HG03342 (cell line): ENCODE measurements at regions not wholly inside any gene's neighbourhood (a gene's known extent, or its start where the extent isn't known, plus 50 kb on each side); places are given as distances from the start of the nearest gene placed in this dataset.

Experiments
- ATAC-seq: cut with Tn5 transposase; IDR thresholded peaks from one replicate; pipeline ENCODE4 v1.9.1; 2021; ENCODE audit warnings: mild to moderate bottlenecking, moderate library complexity; ENCODE audit not compliant: unreplicated experiment

DNA sequence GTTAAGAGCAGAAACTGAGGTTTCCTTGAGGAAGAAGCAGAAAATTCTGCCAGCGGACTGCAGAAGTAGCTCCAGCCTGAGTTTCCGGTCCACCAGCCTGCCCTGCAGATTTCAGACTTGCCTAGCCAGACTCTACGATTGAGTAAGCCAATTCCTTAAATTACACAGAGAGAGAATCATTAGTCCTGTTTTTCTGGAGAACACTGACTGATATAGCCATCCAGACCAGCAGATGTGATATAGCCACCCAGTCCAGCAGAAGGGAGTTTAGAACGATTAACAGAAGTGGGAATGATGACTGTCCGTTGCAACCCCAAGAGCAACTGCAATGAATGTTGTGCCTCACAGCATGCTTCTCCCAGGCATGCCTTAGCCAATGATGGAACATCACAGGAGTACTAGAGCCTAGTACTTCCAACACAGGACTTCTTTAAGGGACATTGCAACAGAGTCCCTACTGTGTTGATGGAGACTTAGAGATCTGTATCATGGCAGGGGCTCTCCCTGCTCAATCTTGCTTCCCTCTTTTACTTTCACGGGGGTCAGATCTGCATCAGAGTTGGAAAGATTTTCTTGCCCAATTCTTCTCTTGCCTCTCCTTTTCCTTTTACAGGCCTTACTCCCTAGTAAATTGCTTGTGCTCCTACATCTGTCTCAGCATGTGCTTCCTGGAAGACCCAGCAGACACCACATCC, 264.6 kb upstream of the CLNK start:
- no peak for ATAC-seq

DNA sequence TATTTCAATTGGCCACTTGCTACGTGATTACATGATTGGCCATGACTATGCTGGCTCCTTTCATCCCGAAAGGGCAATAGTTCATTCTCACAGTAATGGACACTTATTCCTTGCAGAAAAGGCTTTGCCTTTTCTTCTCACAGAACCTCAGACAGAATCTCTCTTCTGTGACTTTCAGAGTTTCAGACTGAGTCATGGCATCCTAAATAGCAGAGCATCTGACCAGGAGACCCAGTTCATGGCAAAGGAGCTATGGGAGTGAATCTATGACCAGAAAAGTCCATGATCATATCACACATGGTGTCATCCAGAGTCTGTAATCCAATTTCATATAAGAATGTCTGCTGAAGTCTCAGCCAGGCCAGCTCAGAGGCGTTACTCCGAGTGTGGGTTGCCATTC, 263.3 kb upstream of the CLNK start:
- no peak for ATAC-seq

DNA sequence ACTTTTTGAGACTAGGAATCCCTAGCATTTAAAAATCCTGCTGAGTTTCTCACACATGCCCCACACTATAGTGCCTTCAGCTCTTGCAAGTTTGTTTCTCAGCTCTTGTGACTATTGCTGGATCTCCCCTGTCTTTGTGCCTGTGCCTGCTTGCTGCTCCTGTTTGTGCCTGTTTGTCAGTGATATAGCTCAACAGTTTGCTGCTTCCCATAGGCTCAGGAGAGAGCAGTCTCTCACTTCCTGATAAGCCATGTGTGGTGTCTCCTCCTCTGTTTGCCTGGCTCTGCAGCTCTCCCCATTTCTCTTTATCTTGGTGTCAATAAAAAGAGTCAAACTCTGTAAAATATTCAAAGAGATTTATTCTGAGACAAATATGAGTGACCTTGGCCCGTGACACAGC, 259.8 kb upstream of the CLNK start:
- no peak for ATAC-seq

DNA sequence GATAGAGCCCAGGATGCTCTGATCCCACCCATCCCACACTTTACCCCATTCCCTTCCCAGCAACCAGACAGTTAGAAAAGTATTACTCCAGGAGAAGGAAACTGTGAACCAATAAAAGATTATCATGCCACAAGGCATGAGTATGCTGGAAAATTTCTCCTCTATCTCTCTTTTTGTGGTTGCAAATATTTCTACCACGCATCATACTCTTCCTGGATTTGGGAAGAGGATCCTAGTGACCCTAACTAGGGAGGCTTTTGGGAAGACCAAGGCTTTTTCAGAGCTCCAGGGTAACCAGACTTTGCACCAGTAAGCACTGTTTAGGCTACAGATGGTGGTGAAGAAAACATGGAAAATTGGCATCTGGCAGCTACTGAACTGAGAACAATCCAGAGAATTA, 257.6 kb upstream of the CLNK start:
- ATAC-seq = no peak

DNA sequence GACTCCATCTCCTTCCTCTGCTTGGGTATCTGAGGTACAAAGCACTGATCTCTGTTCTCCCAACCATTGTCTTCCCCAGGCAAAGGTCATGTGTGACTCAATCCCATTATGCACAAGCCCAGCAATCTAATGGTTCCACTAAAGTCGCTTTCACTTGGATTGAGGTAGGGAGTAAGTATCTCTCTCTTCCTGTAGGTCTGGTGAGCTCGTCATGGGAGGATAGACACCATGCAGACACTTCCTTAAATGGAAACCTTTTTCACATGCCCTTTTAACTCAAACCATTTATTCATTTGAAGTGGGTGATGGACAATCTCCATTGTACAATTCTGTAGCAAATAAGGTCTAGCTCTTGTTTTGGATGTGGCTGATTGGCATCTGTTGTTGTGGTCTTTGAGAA, 245.2 kb upstream of the CLNK start:
- ATAC-seq = no peak

DNA sequence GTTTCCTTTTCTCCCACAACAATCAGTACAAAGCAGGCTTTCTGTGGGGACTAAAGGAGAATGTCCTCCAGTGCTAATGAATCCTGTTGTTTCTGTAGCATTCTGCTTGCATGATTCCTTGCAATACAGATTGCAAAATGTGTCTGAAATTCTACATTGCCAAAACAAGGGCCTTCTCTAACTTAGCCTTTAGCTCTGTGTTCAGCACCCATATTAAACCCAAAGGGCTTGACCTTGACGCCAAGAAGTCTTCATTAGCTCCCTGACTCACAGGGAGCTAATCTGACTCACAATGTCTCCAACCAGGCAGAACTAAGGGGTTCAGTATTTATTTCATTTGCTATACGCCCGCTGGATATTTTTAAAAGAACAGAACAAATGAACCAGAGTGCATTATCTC, 241.4 kb upstream of the CLNK start:
- no peak for ATAC-seq

DNA sequence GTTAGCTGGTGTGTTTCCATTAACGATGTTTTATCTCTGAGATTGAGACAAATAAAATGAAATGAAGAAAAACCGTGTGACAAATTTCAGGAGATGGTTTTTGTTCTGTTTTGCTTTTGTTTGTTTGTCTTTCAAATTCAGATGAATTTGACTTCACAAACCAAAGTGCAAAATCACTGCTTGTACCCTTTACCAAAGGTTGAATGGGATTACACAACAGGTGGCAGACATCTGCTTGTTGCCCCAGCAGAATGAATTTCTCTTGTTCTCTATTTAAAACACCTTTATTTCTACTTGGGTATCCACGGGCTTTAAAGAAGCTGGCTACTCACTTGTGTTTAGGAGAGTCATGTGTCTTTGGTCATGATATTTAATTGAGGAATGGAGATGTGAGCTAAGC, 239.7 kb upstream of the CLNK start:
- no peak for ATAC-seq

DNA sequence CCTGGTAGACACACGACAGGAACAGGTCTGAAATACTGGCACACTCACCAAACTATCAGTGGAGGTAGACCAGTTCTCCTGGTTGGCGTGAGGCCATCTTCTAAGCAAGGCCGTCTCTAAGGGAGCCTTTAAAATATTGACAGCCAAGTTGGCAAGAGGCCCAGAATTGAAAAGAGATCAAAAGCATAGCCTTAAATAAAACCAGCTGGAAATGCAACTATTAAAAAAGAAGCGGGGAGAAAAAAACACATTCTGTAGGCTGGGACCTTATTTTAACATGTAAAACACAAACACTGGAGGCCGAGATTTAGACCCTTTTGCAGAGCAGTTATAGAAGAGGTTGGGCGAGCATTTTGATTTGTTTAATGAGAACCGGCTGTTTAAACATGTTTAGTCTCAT, 233.0 kb upstream of the CLNK start:
- ATAC-seq = no peak

DNA sequence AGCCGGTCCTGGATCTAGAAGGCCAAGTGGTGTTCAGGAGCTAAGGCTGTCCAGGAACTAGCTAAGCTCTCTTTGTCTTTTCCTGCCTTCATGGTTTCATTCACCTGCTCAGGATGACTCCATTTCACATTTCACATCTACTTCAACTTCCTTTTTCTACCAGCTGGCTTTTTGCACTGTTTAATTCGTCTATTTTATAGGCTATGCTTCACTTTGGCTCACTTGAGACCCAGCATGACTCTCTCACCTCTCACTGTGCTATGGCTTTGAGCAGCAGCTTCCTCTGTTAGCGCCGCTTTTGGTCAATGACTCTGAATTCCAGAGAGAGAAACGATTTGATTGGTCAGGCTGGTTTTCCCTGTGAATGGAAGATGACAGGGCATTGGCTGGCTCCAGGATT, 213.5 kb upstream of the CLNK start:
- no peak for ATAC-seq

DNA sequence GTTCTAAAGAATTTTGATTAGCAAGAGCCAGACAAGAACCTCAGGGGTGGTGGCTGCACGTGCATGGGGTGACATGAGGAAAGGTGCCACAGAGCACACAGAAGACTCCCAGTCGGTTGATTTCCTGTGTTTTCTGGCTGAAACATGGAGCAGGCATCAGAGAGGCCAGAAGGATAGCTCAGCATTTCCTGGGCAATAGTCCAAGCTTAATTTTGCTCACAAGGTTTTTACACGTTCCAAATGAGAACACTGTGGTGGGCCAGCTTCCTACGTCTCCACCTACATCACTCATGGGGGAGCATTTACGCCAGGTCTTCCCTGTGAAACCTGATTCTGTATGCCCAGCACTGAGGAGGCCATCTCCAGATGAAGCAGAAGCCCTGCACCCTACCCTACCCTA, 212.5 kb upstream of the CLNK start:
- no peak for ATAC-seq

DNA sequence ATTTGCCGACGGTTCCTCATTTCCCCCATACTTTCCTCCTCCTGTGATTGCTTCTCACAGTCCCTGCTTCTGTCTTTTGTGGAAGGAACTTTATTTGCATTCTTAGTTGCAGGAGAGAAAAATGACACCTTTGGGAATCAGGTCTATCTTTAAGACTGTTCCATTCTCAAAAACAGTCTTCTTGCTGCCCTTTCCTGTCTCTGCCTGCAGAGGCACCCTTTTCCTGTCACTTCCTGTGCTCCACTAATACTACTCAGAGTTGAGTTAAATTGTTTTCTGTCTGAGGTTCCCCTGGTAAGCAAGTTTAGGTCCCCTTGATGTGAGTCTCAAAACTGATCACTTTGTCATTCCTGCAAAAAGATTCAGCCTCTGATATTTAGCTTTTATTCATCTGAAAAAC, 208.8 kb upstream of the CLNK start:
- ATAC-seq = no peak

DNA sequence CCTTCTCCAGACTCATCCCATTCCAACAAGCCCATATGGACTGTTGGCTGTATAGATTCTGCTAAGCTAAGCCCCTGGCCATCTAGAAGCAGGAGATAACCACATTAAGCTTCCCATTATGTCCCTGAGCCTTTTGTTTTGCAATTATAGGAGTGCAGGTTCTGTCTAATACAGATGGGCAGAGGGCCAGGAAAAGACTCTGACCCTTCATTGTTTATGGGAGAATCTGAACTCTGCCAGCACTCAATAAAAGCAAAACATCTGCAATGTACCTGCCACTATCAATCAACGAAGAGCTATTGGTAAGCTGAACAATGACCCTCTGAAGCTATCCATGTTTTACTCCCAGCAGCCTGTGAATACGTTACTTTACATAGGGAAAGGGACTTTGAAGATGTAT, 207.3 kb upstream of the CLNK start:
- no peak for ATAC-seq

DNA sequence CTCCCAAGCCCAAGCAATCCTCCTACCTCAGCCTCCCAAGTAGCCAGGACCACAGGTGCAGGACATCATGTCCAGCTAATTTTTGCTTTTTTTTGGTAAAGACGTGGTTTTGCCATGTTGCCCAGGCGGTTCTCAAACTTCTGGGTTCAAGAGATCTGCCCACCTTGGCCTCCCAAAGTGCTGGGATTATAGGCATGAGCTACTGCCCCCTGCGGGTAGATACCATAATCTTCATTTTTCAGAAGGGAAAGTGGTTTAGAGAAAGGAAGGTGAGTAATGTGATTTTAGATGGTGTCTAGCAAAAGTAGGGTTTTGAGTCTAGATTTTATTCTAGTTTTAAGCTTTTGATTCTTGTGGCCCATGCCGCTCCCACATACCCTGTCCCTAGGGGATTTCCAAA, 205.3 kb upstream of the CLNK start:
- no peak for ATAC-seq

DNA sequence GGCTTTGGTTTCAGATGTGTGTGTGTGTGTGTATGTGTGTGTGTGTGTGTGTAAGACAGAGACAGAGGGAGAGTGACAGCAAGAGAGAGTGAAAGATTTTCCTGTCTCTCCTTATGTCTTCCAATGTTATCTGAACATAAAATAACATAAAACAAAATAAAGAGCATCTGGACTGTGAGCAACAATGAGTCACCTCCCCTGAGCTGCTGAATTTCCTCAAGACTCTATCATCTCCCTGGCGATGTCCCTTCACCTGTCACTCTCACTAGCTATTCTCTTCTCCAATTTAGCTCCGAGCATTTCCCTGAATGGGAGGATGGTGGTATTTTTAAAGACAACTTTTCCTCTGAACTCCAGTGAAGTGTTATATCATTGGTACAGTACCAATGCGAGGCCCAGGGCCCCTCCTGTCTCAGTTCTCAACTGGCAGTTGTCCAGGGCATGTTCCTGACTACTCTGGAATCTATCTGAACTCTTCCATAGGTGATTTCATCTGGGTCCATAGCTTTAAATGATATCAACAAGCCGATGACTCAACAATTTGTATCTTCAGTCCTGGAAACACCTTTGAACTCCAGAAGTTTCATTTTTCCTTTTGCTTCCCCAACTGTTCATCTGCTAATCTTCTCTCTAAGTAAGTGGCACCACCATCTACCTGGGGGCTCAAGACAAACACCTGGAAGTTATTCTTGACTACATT, 195.0 kb upstream of the CLNK start:
- no peak for ATAC-seq

DNA sequence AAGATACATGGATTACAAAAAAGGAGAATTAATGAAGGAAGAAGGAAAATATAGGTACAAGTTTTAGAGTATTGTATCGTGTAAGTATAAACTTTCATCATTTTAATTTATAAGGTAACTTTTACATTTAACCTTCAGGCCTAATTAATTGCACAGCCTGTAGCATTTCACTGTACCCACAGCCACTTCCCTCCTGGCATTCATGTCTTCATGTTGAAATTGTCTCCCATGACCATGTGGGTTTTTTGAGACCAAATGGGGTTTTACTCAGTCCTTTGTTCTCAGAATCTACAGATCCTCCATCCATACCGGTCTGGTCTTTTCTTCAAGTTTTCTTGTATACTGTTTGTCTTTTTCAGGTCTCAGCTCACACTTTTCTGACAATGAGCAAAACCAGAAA, 194.3 kb upstream of the CLNK start:
- no peak for ATAC-seq

DNA sequence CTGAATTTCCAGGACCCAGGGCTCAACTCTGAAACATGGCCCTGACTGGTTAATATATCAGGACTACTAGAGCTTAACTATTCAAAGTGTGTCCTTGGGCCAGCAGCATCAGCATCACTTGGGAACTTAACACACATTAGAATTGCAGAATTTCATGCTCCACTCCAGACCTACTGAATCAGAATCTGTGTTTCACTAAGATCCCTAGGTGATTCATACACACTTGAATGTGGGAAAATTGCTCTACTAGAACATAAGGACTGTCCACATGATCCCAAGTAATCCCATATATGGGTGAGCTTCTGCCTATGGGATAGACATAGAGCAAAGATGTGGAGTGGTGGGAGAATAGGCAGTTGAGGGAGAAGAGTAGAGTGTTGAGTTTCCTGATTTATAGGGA, 192.5 kb upstream of the CLNK start:
- ATAC-seq = no peak

DNA sequence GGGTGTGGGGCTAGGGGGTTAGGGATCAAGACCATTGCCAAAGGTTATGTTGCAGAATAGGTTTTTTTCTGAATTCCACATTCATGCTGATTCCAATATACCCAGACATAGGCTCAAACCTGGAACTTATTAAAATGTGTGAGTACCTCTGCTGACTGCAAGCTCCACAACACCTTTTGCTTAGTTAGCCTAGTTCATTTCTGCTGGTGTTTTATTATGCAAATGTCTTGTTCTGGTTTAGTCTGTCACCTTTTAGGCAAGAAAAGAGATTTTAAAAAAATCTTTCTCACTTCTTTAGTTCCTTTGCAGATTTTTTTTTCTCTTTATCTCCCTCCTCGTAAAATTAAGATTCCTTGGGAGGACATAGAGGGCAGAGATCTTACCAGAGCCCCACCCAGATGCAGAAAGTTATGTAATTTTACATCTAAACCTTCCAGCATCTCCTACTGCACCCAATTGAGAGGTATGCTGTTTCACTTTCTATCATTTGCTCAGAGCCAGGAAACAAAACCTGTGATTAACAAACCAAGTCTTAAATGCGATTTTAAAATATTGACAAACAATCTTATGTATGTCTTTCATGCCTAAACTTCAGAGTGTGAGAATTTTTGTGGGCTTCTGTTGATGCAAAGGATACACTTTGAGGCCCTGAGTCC, 190.7 kb upstream of the CLNK start:
- no peak for ATAC-seq

DNA sequence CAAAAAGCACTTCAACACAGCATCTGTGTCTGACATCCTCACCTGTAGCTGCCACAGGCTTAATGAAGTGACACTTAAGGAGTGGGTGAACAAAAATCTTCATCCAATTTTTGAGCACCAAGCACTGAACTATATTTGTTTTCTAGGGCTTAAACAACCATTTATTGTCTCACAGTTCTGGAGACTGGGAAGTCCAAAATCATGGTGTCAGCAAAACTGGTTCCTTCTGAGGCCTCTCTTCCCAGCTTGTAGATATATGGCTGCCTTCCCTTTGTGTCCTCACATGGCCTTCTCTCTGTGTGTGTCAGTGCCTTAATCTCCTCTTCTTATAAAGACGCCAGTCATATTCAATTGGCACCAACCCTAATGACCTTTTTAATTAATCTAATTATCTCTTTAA, 189.2 kb upstream of the CLNK start:
- no peak for ATAC-seq

DNA sequence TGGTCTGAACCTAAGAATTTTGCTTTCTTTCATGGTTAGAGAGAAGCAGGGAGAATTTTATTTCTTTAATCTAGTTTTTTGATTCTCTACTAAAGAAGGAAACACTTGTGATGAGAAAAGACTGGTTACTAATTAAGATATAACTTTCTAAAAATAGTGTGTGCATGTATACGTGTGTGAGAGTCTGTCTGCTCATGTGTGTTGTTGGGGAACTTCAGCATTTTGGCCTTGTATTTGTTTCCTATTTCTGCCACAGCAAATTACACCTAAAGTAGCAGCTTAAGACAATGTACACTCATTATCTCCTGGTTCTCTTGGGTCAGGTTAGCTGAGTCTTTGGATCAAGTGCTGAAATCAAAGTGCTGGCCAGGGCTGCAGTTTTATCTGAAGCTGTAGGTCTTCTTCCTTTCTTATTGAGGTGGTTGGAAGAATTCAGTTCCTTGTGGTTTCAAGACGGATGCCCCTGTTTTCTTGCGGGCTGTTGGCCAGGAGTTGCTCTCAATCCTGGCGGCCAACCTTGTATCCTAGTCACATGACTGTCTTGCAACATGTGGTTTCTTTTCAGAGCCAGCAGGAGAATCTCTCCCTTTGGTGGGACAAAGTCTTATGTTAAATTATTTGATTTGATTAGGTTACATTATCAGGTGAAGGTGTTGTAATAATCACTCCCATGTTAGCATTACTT, 188.4 kb upstream of the CLNK start:
- ATAC-seq = no peak

DNA sequence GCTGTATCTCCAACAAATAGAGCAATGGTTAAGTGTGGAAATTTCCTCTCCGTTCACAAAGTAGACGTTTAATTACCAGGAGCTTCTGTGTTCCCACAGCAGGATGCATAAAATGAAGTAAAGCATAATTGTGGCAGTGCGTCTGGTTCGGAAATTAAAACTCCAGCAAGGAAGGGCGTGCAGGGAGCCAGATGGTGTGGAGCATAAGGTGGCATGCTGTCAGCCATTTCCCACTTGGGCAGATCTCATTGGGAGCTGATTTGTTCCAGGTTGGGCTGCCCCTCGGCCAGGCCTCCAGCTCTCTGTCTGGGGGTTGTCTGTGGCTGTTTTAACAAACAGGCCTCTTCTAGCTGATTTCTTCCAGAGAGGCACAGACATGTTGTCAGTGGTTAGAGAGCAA, 182.1 kb upstream of the CLNK start:
- ATAC-seq = no peak

DNA sequence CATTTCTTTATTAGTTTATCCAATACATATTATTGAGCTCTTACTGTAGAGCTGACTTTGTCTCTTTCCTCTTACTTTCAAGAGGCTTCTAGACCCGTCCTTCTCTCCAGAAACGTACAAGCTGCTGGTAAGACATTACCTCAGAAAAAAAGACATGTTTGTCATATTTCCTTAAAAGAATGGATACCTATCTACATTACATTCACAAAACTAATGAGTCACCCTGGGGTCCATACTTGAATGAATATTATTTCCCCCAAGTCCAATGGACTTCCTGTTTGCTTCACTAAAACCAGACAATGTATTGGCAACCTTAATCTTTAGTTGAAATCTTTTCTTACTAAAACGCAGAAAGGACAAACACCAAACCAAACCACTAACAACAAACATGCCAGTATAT, 176.5 kb upstream of the CLNK start:
- ATAC-seq = no peak

DNA sequence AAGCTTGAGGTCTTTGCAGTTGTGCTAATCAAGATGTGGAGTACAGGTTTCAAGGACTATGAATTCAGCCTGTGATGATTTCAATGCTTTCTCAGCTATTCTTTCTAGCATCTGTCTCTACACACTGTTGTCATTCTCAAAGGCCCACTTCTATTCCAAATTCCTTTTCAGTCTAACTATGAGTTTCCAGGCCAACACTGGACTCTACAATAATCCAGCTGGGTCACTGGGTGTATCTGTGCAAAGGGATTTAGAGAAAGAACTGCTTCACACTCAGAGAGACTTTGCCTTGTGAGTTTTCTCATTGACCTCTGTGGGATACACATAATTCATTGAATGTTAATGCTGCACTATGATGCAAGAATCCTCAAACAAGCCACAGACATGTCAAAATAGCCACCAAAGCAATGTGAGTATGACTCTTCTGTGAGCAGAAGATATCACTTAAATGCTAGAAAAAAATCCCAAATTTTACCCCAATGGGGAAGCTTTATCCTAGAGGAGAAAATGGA, 171.8 kb upstream of the CLNK start:
- no peak for ATAC-seq
